ENCODE measurements at regions not wholly inside any gene's neighbourhood (a gene's known extent, or its start where the extent isn't known, plus 50 kb on each side); places are given as distances from the start of the nearest gene placed in this dataset.
"Not testable (repeated sequence)": the region's sequence is repeated elsewhere in the genome, so short reads cannot be mapped to it uniquely, and the experiment has no call there.

GRCh38 chr7:121530227-121531174 is 134.4 kb upstream of the FAM3C start:
- Histone ChIP-seq H3K36me3 (no peaks in the 10 kb centered on the region), H3K4me1 (ENCODE audit: control insufficient read depth in 1 of 2, low read depth in 2 of 2) (no peaks in the 10 kb centered on the region), H3K9me3 (no peaks in the 10 kb centered on the region), H3K27me3 (replicated peaks; ENCODE audit: insufficient read depth) (no peaks in the 10 kb centered on the region), H3K27ac (no peak overlapping the region), H3K4me3 (no peak overlapping the region)
- no peak for DNase-seq (ENCODE audit: low spot score)
- TF ChIP-seq CTCF (IDR thresholded peaks at IDR 0.05), result no peak
- ATAC-seq (ENCODE audit: insufficient number of reproducible peaks, low FRiP score, low read depth), result no peak

- ATAC-seq (ENCODE audit: insufficient number of reproducible peaks, low FRiP score, low read depth) (no peak), DNase-seq (ENCODE audit: low spot score) (no peak)
- Histone ChIP-seq H3K27me3 (replicated peaks; ENCODE audit: insufficient read depth) (no peaks in the 10 kb centered on the region), H3K27ac (no peak overlapping the region), H3K4me3 (no peak overlapping the region), H3K36me3 (no peaks in the 10 kb centered on the region), H3K4me1 (ENCODE audit: control insufficient read depth in 1 of 2, low read depth in 2 of 2) (no peaks in the 10 kb centered on the region), H3K9me3 (no peaks in the 10 kb centered on the region)
- TF ChIP-seq CTCF (IDR thresholded peaks at IDR 0.05), result no peak
Observed at GRCh38 chr7:121529003-121529402, 132.9 kb upstream of the FAM3C start.

GRCh38 chr7:121526210-121526609 is 130.1 kb upstream of the FAM3C start:
- H3K4me1 ChIP-seq (ENCODE audit: control insufficient read depth in 1 of 2, low read depth in 2 of 2); H3K4me3 ChIP-seq; H3K27ac ChIP-seq; H3K27me3 ChIP-seq (replicated peaks; ENCODE audit: insufficient read depth); H3K9me3 ChIP-seq; H3K36me3 ChIP-seq; ATAC-seq (ENCODE audit: insufficient number of reproducible peaks, low FRiP score, low read depth); DNase-seq (ENCODE audit: low spot score): not testable (repeated sequence)

GRCh38 chr7:121525155-121525819 is 129.2 kb upstream of the FAM3C start:
- TF ChIP-seq CTCF (IDR thresholded peaks at IDR 0.05), result no peak

GRCh38 chr7:121521711-121522400 is 125.7 kb upstream of the FAM3C start:
- ATAC-seq (ENCODE audit: insufficient number of reproducible peaks, low FRiP score, low read depth) (no peak), DNase-seq (ENCODE audit: low spot score) (no peak)
- Histone ChIP-seq H3K36me3 (no peaks in the 10 kb centered on the region), H3K27ac (no peak overlapping the region), H3K9me3 (no peaks in the 10 kb centered on the region), H3K4me3 (no peak overlapping the region), H3K27me3 (replicated peaks; ENCODE audit: insufficient read depth) (no peaks in the 10 kb centered on the region), H3K4me1 (ENCODE audit: control insufficient read depth in 1 of 2, low read depth in 2 of 2) (no peaks in the 10 kb centered on the region)
- no peak for TF ChIP-seq CTCF (IDR thresholded peaks at IDR 0.05)

More at GRCh38 chr7:121525155-121525819, 129.2 kb upstream of the FAM3C start:
- no peaks in the 10 kb centered on the region for H3K27me3 ChIP-seq (replicated peaks; ENCODE audit: insufficient read depth)
- ATAC-seq (ENCODE audit: insufficient number of reproducible peaks, low FRiP score, low read depth) (no peak), DNase-seq (ENCODE audit: low spot score) (no peak)
- H3K27ac ChIP-seq, result no peak overlapping the region
- no peaks in the 10 kb centered on the region for H3K36me3 ChIP-seq
- H3K4me3 ChIP-seq, result no peak overlapping the region
- H3K9me3 ChIP-seq, result no peaks in the 10 kb centered on the region
- H3K4me1 ChIP-seq (ENCODE audit: control insufficient read depth in 1 of 2, low read depth in 2 of 2), result no peaks in the 10 kb centered on the region
